NCI-H446 treated with DMSO at 0.1 percent for 48 hours (cell line): ENCODE measurements at regions not wholly inside any gene's neighbourhood (a gene's known extent, or its start where the extent isn't known, plus 50 kb on each side); places are given as distances from the start of the nearest gene placed in this dataset.

Source experiments
- DNase-seq: peaks from one replicate; lab custom pipeline; 2025; lab: John Stamatoyannopoulos, UW

DNA sequence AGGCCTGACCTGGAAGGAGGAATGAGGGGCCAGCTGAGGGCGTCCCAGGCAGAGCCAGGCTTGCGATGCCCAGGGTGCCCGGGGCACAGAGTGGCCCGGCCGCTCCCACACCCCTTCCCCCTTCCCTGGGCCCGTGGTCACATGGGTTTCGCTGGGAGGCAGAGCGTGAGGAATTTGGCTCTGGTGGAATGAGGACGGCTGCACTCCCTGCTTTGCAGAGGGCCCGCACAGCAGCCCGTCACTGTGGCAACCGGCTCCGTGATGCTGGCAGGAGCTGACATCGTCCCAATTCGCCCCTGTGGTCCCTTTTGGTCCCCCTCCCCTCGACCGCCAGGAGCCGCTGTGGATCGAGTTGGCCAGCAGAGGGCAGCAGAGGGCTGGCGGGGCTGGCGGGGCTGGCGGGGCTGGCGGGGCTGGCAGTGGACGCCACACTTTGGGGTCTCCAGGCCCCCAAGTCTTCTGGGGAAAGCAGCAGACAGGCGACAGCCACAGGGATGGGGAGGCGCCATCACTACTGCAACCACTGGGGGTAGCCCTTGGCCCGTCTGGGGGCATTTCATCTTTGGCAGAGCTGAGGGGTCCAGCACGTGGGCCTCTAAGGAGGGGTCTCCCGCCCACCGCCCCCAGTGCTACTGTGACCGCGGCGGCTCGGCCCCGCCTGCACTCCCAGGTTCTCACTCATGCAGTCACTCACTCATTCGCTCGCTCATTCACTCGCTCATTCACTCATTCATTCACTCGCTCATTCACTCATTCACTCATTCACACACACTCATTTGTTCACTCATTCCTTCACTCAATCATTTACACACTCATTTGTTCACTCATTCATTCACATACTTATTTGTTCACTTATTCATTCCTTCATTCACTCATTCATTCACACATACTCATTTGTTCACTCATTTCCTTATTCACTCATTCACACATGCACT, 49.7 kb upstream of the BHLHE23 start:
- DNase-seq, result no peak
